Activated CD4-positive, alpha-beta memory T cell treated with anti-CD3 and anti-CD28 coated beads for 36 hours (primary cell): ENCODE measurements at regions not wholly inside any gene's neighbourhood (a gene's known extent, or its start where the extent isn't known, plus 50 kb on each side); places are given as distances from the start of the nearest gene placed in this dataset.
"Not testable (repeated sequence)": the region's sequence is repeated elsewhere in the genome, so short reads cannot be mapped to it uniquely, and the experiment has no call there.

Experiments used
- CTCF ChIA-PET: fragments of 350-600 bp; sonication (Branson Sonifier 250); formaldehyde crosslinking; loops from one replicate; lab custom pipeline; 2021; ENCODE audit warnings: antibody characterized with exemption, inconsistent platforms; lab: Charles Lee
- POLR2A ChIA-PET: fragments of 350-600 bp; sonication (Branson Sonifier 250); formaldehyde crosslinking; loops from one replicate; lab custom pipeline; 2021; ENCODE audit warnings: antibody characterized with exemption; lab: Charles Lee
- DNase-seq: peaks from one replicate; pipeline ENCODE4 v3.0.0-alpha.2; 2020
- H3K27ac Mint-ChIP-seq: one replicate; pipeline ENCODE4 v1.8.0; 2021; ENCODE audit warnings: mixed read lengths
- H3K27me3 Mint-ChIP-seq: one replicate; pipeline ENCODE4 v1.8.0; 2021; ENCODE audit warnings: mixed read lengths
- H3K36me3 Mint-ChIP-seq: one replicate; pipeline ENCODE4 v1.8.0; 2021; ENCODE audit warnings: mixed read lengths
- H3K4me1 Mint-ChIP-seq: one replicate; pipeline ENCODE4 v1.8.0; 2021; ENCODE audit warnings: low read depth, mixed read lengths
- H3K4me3 Mint-ChIP-seq: one replicate; pipeline ENCODE4 v1.8.0; 2021; ENCODE audit warnings: mild to moderate bottlenecking, mixed read lengths
- H3K9me3 Mint-ChIP-seq: one replicate; pipeline ENCODE4 v1.8.0; 2021; ENCODE audit warnings: mixed read lengths
- intact Hi-C: fragments of 100-400 bp; cut with micrococcal nuclease; formaldehyde crosslinking; loops from one replicate; pipeline ENCODE4 v1.15.1; 2023

DNA sequence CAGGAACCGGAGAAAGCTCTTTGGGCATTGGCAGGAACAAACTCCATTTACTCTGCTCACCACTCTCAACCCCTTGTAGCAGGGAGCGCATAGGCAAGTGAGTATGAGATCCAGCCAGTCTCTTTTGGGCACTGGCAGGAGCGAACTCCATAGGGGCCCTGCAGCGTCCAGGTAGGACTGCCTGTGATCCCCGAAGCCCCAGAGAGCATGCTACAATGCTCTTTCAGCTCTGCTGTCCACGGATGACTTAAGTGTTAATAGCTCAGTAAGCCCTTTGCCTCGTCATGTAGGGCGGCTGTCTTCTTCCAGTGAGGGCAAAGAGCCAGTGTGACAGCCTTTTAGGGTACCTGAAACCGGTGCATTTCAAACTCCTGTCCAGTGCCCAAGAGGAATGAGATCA, 1525.6 kb upstream of the RAG2 start:
- no peak for DNase-seq
- ChIA-PET POLR2A (no interaction called here), CTCF (no interaction called here)
- peaks cover 24% of the 10 kb centered on the region for H3K9me3 Mint-ChIP-seq
- no peaks in the 10 kb centered on the region for H3K4me1 Mint-ChIP-seq
- no peaks in the 10 kb centered on the region for H3K27me3 Mint-ChIP-seq
- no peak overlapping the region for H3K27ac Mint-ChIP-seq
- H3K4me3 Mint-ChIP-seq = no peak overlapping the region
- H3K36me3 Mint-ChIP-seq = no peaks in the 10 kb centered on the region
- intact Hi-C loops = loop anchor here (10.0 kb wide), 1 partner anchor 59 kb away; no protein-coding TSS in a partner anchor

DNA sequence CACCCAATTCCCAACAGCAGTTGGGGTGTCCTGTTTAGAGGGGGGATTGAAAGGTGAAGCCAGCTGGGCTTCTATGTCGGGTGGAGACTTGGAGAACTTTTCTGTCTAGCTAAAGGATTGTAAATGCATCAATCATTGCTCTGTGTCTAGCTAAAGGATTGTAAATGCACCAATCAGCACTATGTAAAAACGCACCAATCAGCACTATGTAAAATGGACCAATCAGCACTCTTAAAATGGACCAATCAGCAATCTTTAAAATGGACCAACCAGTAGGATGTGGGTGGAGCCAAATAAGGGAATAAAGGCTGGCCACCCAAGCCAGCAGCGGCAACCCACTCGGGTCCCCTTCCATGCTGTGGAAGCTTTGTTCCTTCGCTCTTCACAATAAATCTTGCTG, 1518.6 kb upstream of the RAG2 start:
- H3K27ac Mint-ChIP-seq, H3K4me3 Mint-ChIP-seq, H3K27me3 Mint-ChIP-seq, H3K36me3 Mint-ChIP-seq, CTCF ChIA-PET, intact Hi-C loops, H3K4me1 Mint-ChIP-seq, DNase-seq, POLR2A ChIA-PET: not testable (repeated sequence)
- H3K9me3 Mint-ChIP-seq = peaks cover 25% of the 10 kb centered on the region

DNA sequence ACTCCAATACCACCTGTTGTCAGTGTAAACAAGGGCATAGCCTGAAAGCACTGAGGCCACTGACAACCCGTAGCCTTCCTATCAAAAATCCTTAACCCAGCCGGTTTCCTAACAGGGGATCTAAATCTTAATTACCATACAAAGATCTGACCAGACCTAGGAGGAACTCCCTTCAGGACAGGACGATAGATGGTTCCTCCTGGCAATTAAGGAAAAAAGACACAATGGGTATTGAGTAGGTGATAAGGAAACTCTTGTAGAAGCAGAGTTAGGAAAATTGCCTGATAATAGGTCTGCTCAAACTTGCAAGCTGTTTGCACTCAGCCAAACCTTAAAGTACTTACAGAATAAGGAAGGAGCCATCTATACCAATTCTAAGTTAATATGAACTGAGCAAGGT, 1517.3 kb upstream of the RAG2 start:
- CTCF ChIA-PET, intact Hi-C loops, H3K4me3 Mint-ChIP-seq: not testable (repeated sequence)

DNA sequence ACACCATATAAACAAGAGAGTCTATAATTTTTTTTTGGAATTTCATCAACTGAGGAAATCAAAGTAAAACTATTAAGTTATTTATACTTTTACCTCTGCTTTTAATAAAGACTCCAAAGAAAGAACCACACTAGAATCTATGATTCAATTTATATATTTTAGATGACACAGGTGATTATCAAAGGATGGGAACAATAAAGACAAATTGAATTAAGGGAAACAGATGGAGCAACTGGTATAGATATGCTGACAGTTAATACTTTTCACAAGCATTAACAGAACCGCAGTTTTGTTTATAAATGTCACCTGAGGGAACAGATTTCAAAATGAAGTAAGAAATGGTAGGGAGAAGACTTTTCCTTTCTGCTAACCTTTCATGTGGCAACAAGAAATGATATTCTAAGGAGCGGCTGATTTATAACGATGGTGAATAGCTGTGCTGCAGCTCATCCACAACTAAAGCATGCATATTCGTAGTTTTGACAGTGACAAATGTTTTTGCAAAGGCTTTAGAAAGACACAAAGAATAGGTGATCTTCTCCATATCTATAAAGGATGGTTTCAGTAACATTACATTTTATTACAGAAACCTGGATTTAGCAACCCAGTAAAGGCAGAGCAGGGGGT, 1502.9 kb upstream of the RAG2 start:
- no peaks in the 10 kb centered on the region for H3K4me1 Mint-ChIP-seq
- H3K9me3 Mint-ChIP-seq = peaks cover 17% of the 10 kb centered on the region
- H3K27ac Mint-ChIP-seq = no peak overlapping the region
- ChIA-PET CTCF (no interaction called here), POLR2A (no interaction called here)
- H3K27me3 Mint-ChIP-seq = no peaks in the 10 kb centered on the region
- no peaks in the 10 kb centered on the region for H3K36me3 Mint-ChIP-seq
- no peak for DNase-seq
- intact Hi-C loops = no loop called here
- no peak overlapping the region for H3K4me3 Mint-ChIP-seq

More for the DNA sequence above, 1517.3 kb upstream of the RAG2 start:
- DNase-seq, H3K36me3 Mint-ChIP-seq, POLR2A ChIA-PET, H3K4me1 Mint-ChIP-seq, H3K27me3 Mint-ChIP-seq, H3K27ac Mint-ChIP-seq: not testable (repeated sequence)
- peaks cover 22% of the 10 kb centered on the region for H3K9me3 Mint-ChIP-seq

DNA sequence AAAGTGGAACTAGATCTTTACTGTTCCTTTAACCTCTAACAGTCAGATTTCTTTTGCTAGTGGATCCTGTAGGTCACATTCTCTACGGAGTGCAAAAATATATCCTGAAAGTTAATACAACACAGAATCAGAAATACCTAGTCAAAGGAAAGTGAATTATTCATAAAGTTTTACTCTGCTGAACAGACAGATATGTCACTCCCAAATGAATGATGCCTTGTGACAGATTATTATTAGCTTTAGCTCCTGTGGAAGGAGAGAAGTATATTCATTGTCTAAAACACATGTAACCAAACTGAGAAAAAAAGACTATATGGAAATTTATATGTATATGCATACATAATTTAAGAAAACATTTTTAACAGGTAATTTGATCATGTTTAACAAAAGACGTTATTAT, 1497.2 kb upstream of the RAG2 start:
- H3K27ac Mint-ChIP-seq = no peak overlapping the region
- H3K27me3 Mint-ChIP-seq = no peaks in the 10 kb centered on the region
- H3K9me3 Mint-ChIP-seq = peaks cover 17% of the 10 kb centered on the region
- ChIA-PET POLR2A (no interaction called here), CTCF (no interaction called here)
- intact Hi-C loops = no loop called here
- no peaks in the 10 kb centered on the region for H3K36me3 Mint-ChIP-seq
- no peaks in the 10 kb centered on the region for H3K4me1 Mint-ChIP-seq
- DNase-seq = no peak
- H3K4me3 Mint-ChIP-seq = no peak overlapping the region

DNA sequence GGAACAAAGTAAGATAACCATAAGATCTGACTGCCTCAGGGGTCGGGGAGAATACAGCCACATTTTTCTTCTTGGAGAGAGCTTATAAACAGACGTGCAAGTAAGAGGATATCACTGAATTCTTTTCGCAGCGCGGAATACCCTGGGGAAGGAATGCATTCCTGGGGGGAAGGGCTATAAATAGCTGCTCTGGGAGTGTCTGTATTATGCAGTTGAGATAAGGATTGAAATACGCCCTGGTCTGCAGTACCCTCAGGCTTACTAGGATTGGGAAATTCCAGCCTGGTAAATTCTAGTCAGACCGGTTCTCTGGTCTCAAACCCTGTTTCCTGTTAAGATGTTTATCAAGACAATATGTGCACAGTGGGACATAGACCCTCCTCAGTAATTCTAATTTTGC, 1491.7 kb upstream of the RAG2 start:
- Mint-ChIP-seq H3K36me3 (no peaks in the 10 kb centered on the region), H3K27me3 (no peaks in the 10 kb centered on the region), H3K9me3 (peaks cover 25% of the 10 kb centered on the region), H3K4me1 (no peaks in the 10 kb centered on the region), H3K4me3 (no peak overlapping the region), H3K27ac (no peak overlapping the region)
- intact Hi-C loops = no loop called here
- ChIA-PET POLR2A (no interaction called here), CTCF (no interaction called here)
- no peak for DNase-seq

DNA sequence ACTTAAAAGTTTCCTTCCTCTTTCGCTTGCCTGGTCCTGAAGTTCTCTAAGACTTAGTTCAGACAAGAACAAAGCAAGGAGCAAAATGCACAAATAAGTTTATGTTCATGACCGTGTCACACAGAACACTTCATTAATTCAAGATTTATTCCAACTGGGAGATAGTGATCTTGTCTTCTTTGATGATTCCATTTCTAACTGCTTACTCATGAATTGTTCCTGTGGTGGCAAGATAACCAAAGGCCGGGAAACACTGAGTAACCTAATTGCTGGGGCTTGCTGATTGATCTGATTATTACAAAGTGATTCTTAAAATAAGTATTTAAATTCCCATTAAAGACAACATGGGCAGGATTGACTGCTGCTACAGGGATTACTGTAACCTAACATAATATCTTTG, 1462.9 kb upstream of the RAG2 start:
- Mint-ChIP-seq H3K27me3 (no peaks in the 10 kb centered on the region), H3K27ac (no peak overlapping the region), H3K4me3 (no peak overlapping the region), H3K36me3 (no peaks in the 10 kb centered on the region), H3K4me1 (no peaks in the 10 kb centered on the region), H3K9me3 (peaks cover 39% of the 10 kb centered on the region)
- no peak for DNase-seq
- CTCF ChIA-PET = no interaction called here
- POLR2A ChIA-PET = no interaction called here
- intact Hi-C loops = loop anchor here (10.0 kb wide), 1 partner anchor 64 kb away; no protein-coding TSS in a partner anchor

DNA sequence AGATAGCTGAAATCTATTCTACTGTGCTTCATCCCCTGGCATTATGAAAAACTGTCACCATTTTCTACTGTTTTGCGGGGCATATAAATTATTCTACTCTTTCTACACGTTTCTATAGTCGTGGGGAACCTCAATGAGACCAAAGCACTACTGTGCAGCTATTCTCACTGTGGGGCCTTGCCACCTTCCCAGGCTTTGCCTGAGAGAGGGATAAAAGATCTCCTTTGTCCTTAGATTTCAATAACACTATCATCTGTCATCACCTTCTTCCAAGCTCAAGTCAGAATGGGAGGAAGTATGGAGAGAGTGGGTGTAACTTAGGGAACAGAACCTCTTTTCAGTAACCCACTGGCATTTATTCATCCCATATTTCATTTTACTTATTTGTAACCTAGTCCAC, 1462.1 kb upstream of the RAG2 start:
- DNase-seq = no peak
- Mint-ChIP-seq H3K36me3 (no peaks in the 10 kb centered on the region), H3K4me1 (no peaks in the 10 kb centered on the region), H3K9me3 (peaks cover 40% of the 10 kb centered on the region), H3K27me3 (no peaks in the 10 kb centered on the region), H3K27ac (no peak overlapping the region), H3K4me3 (no peak overlapping the region)
- CTCF ChIA-PET = no interaction called here
- POLR2A ChIA-PET = no interaction called here
- intact Hi-C loops = loop anchor here (10.0 kb wide), 1 partner anchor 65 kb away; no protein-coding TSS in a partner anchor

DNA sequence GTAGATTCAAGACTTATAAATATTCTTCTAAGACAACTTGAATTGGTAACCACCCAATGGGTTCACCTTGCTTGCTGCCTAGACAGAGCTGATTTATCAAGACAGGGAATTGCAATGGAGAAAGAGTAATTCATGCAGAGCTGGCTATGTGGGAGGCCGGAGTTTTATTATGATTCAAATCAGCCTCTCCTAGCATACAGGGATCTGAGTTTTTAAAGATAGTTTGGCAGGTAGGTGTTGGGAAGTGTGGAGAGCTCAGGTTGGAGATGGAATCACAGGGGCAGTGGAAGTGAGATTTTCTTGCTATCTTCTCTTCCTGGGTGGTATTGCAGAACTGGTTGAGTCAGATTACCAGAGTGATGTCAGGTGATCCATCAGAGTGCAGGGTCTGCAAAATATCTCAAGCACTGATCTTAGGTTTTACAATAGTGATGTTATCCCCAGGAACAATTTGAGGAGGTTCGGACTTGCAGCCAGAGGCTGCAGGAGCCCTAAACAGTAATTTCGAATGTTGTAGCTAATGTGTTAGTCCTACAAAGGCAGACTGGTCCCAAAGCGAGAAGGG, 1448.6 kb upstream of the RAG2 start:
- ChIA-PET CTCF (no interaction called here), POLR2A (no interaction called here)
- Mint-ChIP-seq H3K36me3 (no peaks in the 10 kb centered on the region), H3K4me1 (no peaks in the 10 kb centered on the region), H3K27me3 (no peaks in the 10 kb centered on the region), H3K4me3 (no peak overlapping the region), H3K27ac (no peak overlapping the region), H3K9me3 (peaks cover 19% of the 10 kb centered on the region)
- DNase-seq = no peak
- intact Hi-C loops = no loop called here

DNA sequence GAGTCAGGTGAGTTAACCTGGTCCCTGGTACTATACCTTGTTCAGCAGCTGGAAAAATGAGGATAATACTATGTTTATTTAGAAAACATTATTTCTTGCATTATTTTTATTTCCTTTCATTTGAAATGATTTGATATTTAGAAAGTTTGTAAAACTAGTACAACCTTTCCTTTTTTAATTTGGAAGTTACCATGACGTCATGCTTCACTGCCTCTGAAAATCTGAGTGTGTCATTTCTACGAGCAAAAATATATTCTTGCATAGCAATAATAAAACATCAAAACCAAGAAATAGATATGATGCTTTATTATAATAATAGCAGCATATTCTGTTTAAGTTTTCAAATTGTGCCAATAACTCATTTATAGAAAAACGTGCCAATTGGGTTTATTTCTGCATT, 1445.0 kb upstream of the RAG2 start:
- ChIA-PET CTCF (no interaction called here), POLR2A (no interaction called here)
- no peaks in the 10 kb centered on the region for H3K36me3 Mint-ChIP-seq

DNA sequence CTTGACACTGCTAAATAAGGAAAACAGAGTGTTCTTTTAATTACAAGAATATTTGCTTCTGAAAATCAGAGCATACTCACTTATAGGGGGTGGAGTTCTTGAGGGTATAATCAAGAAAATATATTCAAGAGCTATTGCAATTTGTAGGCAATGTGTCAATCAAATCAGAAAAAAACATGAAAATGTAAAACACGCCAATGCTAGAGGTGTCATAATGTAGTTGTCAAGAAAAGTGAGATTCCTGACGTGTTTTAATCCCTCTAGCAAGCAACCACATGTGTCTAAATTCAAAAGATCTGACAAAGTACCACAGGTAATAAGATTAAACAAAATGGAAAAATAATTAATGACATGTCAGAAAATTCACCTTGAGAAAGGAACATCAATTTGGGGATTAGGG, 1440.7 kb upstream of the RAG2 start:
- DNase-seq = no peak
- no peak overlapping the region for H3K27ac Mint-ChIP-seq
- intact Hi-C loops = no loop called here
- no peaks in the 10 kb centered on the region for H3K4me1 Mint-ChIP-seq
- H3K36me3 Mint-ChIP-seq = no peaks in the 10 kb centered on the region
- H3K9me3 Mint-ChIP-seq = peaks cover 22% of the 10 kb centered on the region
- no peaks in the 10 kb centered on the region for H3K27me3 Mint-ChIP-seq
- CTCF ChIA-PET = no interaction called here
- no peak overlapping the region for H3K4me3 Mint-ChIP-seq
- POLR2A ChIA-PET = no interaction called here

More for the DNA sequence above, 1445.0 kb upstream of the RAG2 start:
- no peak overlapping the region for H3K27ac Mint-ChIP-seq
- no peaks in the 10 kb centered on the region for H3K27me3 Mint-ChIP-seq
- no peaks in the 10 kb centered on the region for H3K4me1 Mint-ChIP-seq
- H3K4me3 Mint-ChIP-seq = no peak overlapping the region
- DNase-seq = no peak
- H3K9me3 Mint-ChIP-seq = peaks cover 15% of the 10 kb centered on the region
- intact Hi-C loops = no loop called here

DNA sequence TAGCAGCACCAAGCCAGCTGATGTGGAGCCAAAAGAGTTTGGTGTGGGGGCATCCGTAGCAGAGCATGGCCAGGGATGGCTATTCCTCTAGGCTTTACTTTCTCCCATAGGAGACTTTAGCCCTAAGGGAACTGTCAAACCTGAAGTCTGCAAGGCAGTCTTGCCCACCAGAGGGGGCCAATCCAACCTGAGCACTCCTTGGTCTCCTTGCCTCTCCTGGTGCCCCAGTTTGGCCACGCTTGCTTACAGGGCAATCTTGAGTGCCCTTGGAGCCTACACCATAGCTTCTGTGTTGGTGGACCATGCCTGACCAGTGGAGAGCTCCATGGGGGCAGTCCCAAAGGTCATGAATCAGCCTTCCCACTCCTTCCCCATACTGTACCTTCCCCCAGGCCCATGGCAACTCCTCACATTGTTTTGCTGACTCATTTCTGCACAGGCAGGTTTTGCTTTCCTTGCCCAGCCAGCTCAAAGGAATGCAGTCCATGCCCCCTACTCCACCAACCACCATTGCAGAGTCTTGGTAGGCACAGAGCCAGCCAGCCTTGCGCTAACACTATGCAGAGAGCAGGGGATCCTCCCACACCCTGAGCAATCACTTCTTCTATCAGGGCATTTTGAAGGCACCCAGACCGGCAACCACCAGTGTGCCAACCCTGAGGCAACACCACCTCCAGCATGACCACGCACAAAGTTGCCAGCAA, 1421.2 kb upstream of the RAG2 start:
- POLR2A ChIA-PET = no interaction called here
- no peak overlapping the region for H3K4me3 Mint-ChIP-seq
- no peaks in the 10 kb centered on the region for H3K4me1 Mint-ChIP-seq
- no peaks in the 10 kb centered on the region for H3K27me3 Mint-ChIP-seq
- CTCF ChIA-PET = no interaction called here
- H3K27ac Mint-ChIP-seq = no peak overlapping the region
- DNase-seq = no peak
- intact Hi-C loops = no loop called here
- H3K36me3 Mint-ChIP-seq = no peaks in the 10 kb centered on the region
- peaks cover 42% of the 10 kb centered on the region for H3K9me3 Mint-ChIP-seq

DNA sequence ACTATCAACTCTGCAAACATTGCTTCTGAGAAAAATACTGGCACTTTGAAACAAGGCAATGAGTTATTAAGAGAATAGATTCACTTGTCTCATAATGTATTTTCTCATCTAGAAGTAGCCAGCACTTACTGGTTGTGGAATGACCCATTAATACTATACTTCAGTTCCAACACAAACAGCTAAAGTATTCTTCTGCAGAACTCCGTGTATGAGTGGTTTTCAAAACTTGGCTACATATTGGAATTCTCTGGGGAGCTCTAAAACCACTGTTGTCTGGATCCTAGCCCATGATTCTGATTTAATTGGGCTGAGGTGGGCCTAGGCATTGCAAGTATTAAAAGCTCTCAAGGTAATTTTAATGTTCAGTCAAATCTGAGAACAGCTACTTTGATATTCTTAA, 1416.4 kb upstream of the RAG2 start:
- Mint-ChIP-seq H3K4me1 (no peaks in the 10 kb centered on the region), H3K36me3 (no peaks in the 10 kb centered on the region), H3K27ac (no peak overlapping the region), H3K4me3 (no peak overlapping the region), H3K27me3 (no peaks in the 10 kb centered on the region), H3K9me3 (peaks cover 12% of the 10 kb centered on the region)
- ChIA-PET CTCF (no interaction called here), POLR2A (no interaction called here)
- intact Hi-C loops = no loop called here
- no peak for DNase-seq
